A673 (cell line): ENCODE measurements at regions not wholly inside any gene's neighbourhood (a gene's known extent, or its start where the extent isn't known, plus 50 kb on each side); places are given as distances from the start of the nearest gene placed in this dataset.
A peak's percentile ranks its signal among the peaks of the same experiment; 100 is the strongest.

Experiments used
- BruUV-seq: library from RNA; stranded (reverse); fragments of 400-500 nt; replicated peaks from 2 replicates; lab custom pipeline; 2021; lab: Mats Ljungman, UMichigan
- CTCF ChIA-PET: fragments of 300-600 bp; sonication (Branson Sonifier 250); formaldehyde crosslinking; loops from one replicate; lab custom pipeline; 2022; ENCODE audit warnings: antibody characterized with exemption; lab: Charles Lee
- POLR2A ChIA-PET: fragments of 300-600 bp; sonication (Branson Sonifier 250); formaldehyde crosslinking; loops from one replicate; lab custom pipeline; 2022; ENCODE audit warnings: antibody characterized with exemption; ENCODE audit not compliant: low non-redundant PET; lab: Charles Lee
- DNase-seq: peaks from one replicate; pipeline ENCODE4 v3.0.0-alpha.2; 2015; ENCODE audit warnings: low spot score
- H3K27ac ChIP-seq: fragments of 200-600 bp; sonication (generic); 2 replicates; pipeline ENCODE4 v1.5.1; 2016; ENCODE audit warnings: mixed run types, low read depth, mild to moderate bottlenecking, mixed read lengths, antibody characterized with exemption, low read length; ENCODE audit not compliant: poor library complexity, severe bottlenecking
- H3K27me3 ChIP-seq: fragments of 200-600 bp; sonication (generic); replicated peaks from 2 replicates; pipeline ENCODE4 v1.6.1; 2017; ENCODE audit warnings: mixed run types, low read depth, mild to moderate bottlenecking, mixed read lengths, antibody characterized with exemption, low read length; ENCODE audit not compliant: insufficient read depth, poor library complexity
- H3K36me3 ChIP-seq: fragments of 200-600 bp; sonication (generic); 2 replicates; pipeline ENCODE4 v1.6.1; 2016; ENCODE audit warnings: mixed run types, mild to moderate bottlenecking, mixed read lengths, antibody characterized with exemption, low read length; ENCODE audit not compliant: insufficient read depth, poor library complexity, severe bottlenecking
- H3K4me1 ChIP-seq: fragments of 200-600 bp; sonication (generic); 2 replicates; pipeline ENCODE4 v1.6.1; 2017; ENCODE audit warnings: mixed run types, mild to moderate bottlenecking, mixed read lengths, antibody characterized with exemption, low read length; ENCODE audit not compliant: insufficient read depth, poor library complexity, severe bottlenecking
- H3K4me3 ChIP-seq: fragments of 200-600 bp; sonication (generic); 2 replicates; pipeline ENCODE4 v1.5.1; 2016; ENCODE audit warnings: low read depth, mixed run types, mild to moderate bottlenecking, mixed read lengths, low read length; ENCODE audit not compliant: poor library complexity, severe bottlenecking
- H3K9me3 ChIP-seq: fragments of 200-600 bp; sonication (generic); 2 replicates; pipeline ENCODE4 v1.6.1; 2016; ENCODE audit warnings: mixed run types, low read depth, mild to moderate bottlenecking, mixed read lengths, antibody characterized with exemption, low read length; ENCODE audit not compliant: poor library complexity, severe bottlenecking
- CTCF ChIP-seq: fragments of 300-800, 200-600 bp; sonication (generic); conservative IDR thresholded peaks from 2 replicates; pipeline ENCODE4 v1.5.1; 2017; ENCODE audit warnings: low read depth, mild to moderate bottlenecking, antibody characterized with exemption, low read length, moderate library complexity, mixed read lengths
- EZH2 ChIP-seq: fragments of 200-600 bp; sonication (generic); IDR thresholded peaks from 2 replicates; pipeline ENCODE4 v1.6.1; 2017; ENCODE audit warnings: borderline replicate concordance, low read depth, mild to moderate bottlenecking, mixed read lengths, antibody characterized with exemption, low read length; ENCODE audit not compliant: poor library complexity, severe bottlenecking
- intact Hi-C: fragments of 100-400 bp; cut with micrococcal nuclease; formaldehyde crosslinking; loops from one replicate; pipeline ENCODE4 v1.10.0; 2022; ENCODE audit not compliant: unreplicated experiment

DNA sequence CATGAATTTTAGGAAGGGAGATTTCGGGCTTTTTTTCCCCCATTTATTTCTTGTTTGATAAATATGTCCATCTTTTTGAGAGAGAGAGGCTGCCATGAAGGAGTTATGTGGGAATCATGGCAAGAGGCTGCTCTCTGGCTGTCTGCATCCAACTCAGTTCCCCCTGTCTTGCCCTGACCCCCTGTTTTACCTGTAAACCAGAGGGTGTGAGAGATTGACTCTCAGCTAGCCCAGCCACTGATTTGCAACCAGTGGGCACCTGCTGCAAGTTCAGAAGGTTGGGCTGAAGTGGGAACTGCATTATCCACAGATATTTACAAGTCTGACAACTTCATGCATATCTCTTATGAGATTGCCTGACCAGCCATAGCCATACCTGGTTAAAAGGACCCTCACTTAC, 625.4 kb upstream of the FANCL start:
- BruUV-seq, result no TSS peak

DNA sequence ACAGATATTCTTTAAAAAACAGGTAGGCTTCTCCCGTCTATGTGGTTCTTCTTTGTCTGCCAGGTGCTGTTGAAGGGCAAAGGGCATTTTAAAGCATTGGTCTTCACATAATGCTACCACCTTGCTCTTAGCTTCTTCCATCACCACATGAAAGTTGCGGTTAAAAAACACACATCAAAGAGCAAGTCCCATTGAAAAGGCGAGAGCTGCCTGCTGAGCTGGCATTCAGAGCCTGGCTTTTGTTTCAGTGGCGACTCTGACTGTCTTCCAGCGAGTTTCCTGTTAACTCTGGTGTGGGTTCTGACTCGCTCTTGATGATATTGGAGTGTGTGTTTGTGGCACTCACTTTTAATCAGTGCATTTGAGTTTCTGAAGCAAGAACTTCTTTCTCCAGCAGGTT, 624.9 kb upstream of the FANCL start:
- Histone ChIP-seq H3K9me3 (no peaks in the 10 kb centered on the region), H3K4me1 (no peaks in the 10 kb centered on the region), H3K36me3 (no peaks in the 10 kb centered on the region), H3K27me3 (no peaks in the 10 kb centered on the region), H3K4me3 (no peak overlapping the region), H3K27ac (no peak overlapping the region)
- DNase-seq, result peak; percentile 4
- POLR2A ChIA-PET, result no interaction called here
- intact Hi-C loops, result no loop called here
- no TSS peak for BruUV-seq
- CTCF ChIA-PET, result no interaction called here
- no peak for TF ChIP-seq EZH2
- no peak for TF ChIP-seq CTCF

More for the DNA sequence above, 625.4 kb upstream of the FANCL start:
- POLR2A ChIA-PET, result no interaction called here
- H3K4me3 ChIP-seq, result no peak overlapping the region
- no peak for DNase-seq
- intact Hi-C loops, result no loop called here
- no peaks in the 10 kb centered on the region for H3K4me1 ChIP-seq
- TF ChIP-seq CTCF, result no peak
- no peaks in the 10 kb centered on the region for H3K36me3 ChIP-seq
- CTCF ChIA-PET, result no interaction called here
- H3K27me3 ChIP-seq, result no peaks in the 10 kb centered on the region
- H3K27ac ChIP-seq, result no peak overlapping the region
- no peaks in the 10 kb centered on the region for H3K9me3 ChIP-seq

DNA sequence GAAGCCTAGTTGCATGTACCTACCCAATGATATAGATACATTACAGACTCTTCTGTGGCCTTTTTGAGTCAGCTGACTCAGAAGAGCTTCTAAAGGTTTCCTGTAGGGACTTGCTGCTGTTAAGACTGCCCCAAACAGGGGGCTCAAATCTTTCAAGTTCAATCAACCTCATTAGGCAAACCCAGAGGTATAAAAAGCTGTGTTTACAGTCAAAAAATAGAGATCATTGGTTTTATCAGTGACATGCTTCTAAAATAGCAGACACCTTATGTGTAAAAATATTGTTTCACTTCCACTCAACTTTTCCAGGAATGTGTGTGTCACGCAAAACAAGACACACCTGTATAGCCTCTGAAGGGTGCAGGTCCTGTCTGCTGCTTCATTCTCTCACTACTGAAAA, 624.3 kb upstream of the FANCL start:
- no peak for DNase-seq
- intact Hi-C loops, result no loop called here
- CTCF ChIA-PET, result interaction anchor here (0.5 kb wide), 1 partner anchor 294 kb away, joined by 3 read pairs; no protein-coding TSS in a partner anchor
- Histone ChIP-seq H3K4me3 (no peak overlapping the region), H3K4me1 (no peaks in the 10 kb centered on the region), H3K27ac (no peak overlapping the region), H3K9me3 (no peaks in the 10 kb centered on the region), H3K36me3 (no peaks in the 10 kb centered on the region), H3K27me3 (no peaks in the 10 kb centered on the region)
- TF ChIP-seq CTCF (no peak), EZH2 (no peak)
- BruUV-seq, result no TSS peak
- POLR2A ChIA-PET, result no interaction called here
